PC-9 (cell line): ENCODE measurements at regions not wholly inside any gene's neighbourhood (a gene's known extent, or its start where the extent isn't known, plus 50 kb on each side); places are given as distances from the start of the nearest gene placed in this dataset.

Experiments used
- BruUV-seq: library from RNA; stranded (reverse); fragments of 400-500 nt; replicated peaks from 2 replicates; lab custom pipeline; 2021; lab: Mats Ljungman, UMichigan
- CTCF ChIA-PET: fragments of 300-600 bp; sonication (Branson Sonifier 250); formaldehyde crosslinking; loops from one replicate; lab custom pipeline; 2022; ENCODE audit warnings: antibody characterized with exemption; lab: Charles Lee
- POLR2A ChIA-PET: fragments of 300-600 bp; sonication (Branson Sonifier 250); formaldehyde crosslinking; loops from one replicate; lab custom pipeline; 2022; ENCODE audit warnings: antibody characterized with exemption; ENCODE audit not compliant: unreplicated experiment; lab: Charles Lee
- DNase-seq, 2 experiments: peaks; one replicate each; pipeline versions ENCODE4 v3.0.0 to v3.0.0-alpha.2; 2015 to 2022; ENCODE audit warnings: mixed read lengths in 1 of 2
- H2AFZ ChIP-seq: fragments of 200-600 bp; sonication (generic); 2 replicates; pipeline ENCODE4 v1.8.1; 2017; ENCODE audit warnings: antibody characterized with exemption
- H3F3A ChIP-seq: fragments of 200-600 bp; sonication (generic); 2 replicates; pipeline ENCODE4 v1.8.1; 2017; ENCODE audit warnings: antibody characterized with exemption, mild to moderate bottlenecking, low read depth; ENCODE audit not compliant: insufficient read depth
- H3K27ac ChIP-seq: fragments of 200-600 bp; sonication (generic); 2 replicates; pipeline ENCODE4 v1.6.1; 2016; ENCODE audit warnings: mixed run types
- H3K27me3 ChIP-seq: fragments of 200-600 bp; sonication (generic); 2 replicates; pipeline ENCODE4 v1.6.1; 2016; ENCODE audit warnings: low read depth, mixed run types; ENCODE audit not compliant: insufficient read depth
- H3K36me3 ChIP-seq: fragments of 200-600 bp; sonication (generic); 2 replicates; pipeline ENCODE4 v1.6.1; 2016; ENCODE audit warnings: low read depth, mixed run types
- H3K4me1 ChIP-seq: fragments of 200-600 bp; sonication (generic); replicated peaks from 2 replicates; pipeline ENCODE4 v1.6.1; 2016; ENCODE audit warnings: mixed run types; ENCODE audit not compliant: insufficient read depth
- H3K4me2 ChIP-seq: fragments of 200-600 bp; sonication (generic); 2 replicates; pipeline ENCODE4 v1.6.1; 2017; ENCODE audit warnings: mixed run types
- H3K4me3 ChIP-seq: fragments of 200-600 bp; sonication (generic); 2 replicates; pipeline ENCODE4 v1.6.1; 2016; ENCODE audit warnings: mixed run types
- H3K79me2 ChIP-seq: fragments of 200-600 bp; sonication (generic); 2 replicates; pipeline ENCODE4 v1.6.1; 2017; ENCODE audit warnings: low read depth, mixed run types
- H3K9me2 ChIP-seq: fragments of 200-600 bp; sonication (generic); 2 replicates; pipeline ENCODE4 v1.8.1; 2017; ENCODE audit warnings: mild to moderate bottlenecking; ENCODE audit not compliant: insufficient read depth
- H3K9me3 ChIP-seq: fragments of 200-600 bp; sonication (generic); 2 replicates; pipeline ENCODE4 v1.8.1; 2016; ENCODE audit warnings: low read depth; ENCODE audit not compliant: insufficient read depth
- H4K20me1 ChIP-seq: fragments of 200-600 bp; sonication (generic); 2 replicates; pipeline ENCODE4 v1.8.1; 2017; ENCODE audit not compliant: insufficient read depth
- EZH2 ChIP-seq: fragments of 200-600 bp; sonication (generic); IDR thresholded peaks from 2 replicates; pipeline ENCODE4 v1.8.0; 2017; ENCODE audit warnings: antibody characterized with exemption, low read depth
- intact Hi-C: fragments of 100-400 bp; cut with micrococcal nuclease; formaldehyde crosslinking; loops from one replicate; pipeline ENCODE4 v1.10.0; 2022; ENCODE audit not compliant: unreplicated experiment
- TF ChIP-seq, protein P1 (sequence below): fragments of 200-600 bp; sonication (generic); conservative IDR thresholded peaks from 2 replicates; pipeline ENCODE4 v1.6.1; 2017; ENCODE audit warnings: mixed run types, antibody characterized with exemption, mild to moderate bottlenecking, moderate library complexity

GRCh38 chr1:59025201-59025600 is 241.4 kb upstream of the JUN start:
- Histone ChIP-seq H3F3A (peaks cover 12% of the 10 kb centered on the region), H3K9me3 (no peaks in the 10 kb centered on the region), H3K27ac (no peak overlapping the region), H2AFZ (no peak overlapping the region), H3K4me2 (no peak overlapping the region), H4K20me1 (no peaks in the 10 kb centered on the region), H3K79me2 (no peaks in the 10 kb centered on the region), H3K4me3 (no peak overlapping the region), H3K27me3 (no peaks in the 10 kb centered on the region), H3K36me3 (no peaks in the 10 kb centered on the region), H3K4me1 (peaks cover 45% of the 10 kb centered on the region), H3K9me2 (no peaks in the 10 kb centered on the region)
- DNase-seq, result no peak
- BruUV-seq, result no TSS peak
- ChIA-PET POLR2A (no interaction called here), CTCF (no interaction called here)
- TF ChIP-seq, protein P1, sequence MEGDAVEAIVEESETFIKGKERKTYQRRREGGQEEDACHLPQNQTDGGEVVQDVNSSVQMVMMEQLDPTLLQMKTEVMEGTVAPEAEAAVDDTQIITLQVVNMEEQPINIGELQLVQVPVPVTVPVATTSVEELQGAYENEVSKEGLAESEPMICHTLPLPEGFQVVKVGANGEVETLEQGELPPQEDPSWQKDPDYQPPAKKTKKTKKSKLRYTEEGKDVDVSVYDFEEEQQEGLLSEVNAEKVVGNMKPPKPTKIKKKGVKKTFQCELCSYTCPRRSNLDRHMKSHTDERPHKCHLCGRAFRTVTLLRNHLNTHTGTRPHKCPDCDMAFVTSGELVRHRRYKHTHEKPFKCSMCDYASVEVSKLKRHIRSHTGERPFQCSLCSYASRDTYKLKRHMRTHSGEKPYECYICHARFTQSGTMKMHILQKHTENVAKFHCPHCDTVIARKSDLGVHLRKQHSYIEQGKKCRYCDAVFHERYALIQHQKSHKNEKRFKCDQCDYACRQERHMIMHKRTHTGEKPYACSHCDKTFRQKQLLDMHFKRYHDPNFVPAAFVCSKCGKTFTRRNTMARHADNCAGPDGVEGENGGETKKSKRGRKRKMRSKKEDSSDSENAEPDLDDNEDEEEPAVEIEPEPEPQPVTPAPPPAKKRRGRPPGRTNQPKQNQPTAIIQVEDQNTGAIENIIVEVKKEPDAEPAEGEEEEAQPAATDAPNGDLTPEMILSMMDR, result no peak
- TF ChIP-seq EZH2, result no peak
- intact Hi-C loops, result loop anchor here (5.0 to 10.0 kb wide), 3 partner anchors 120 to 272 kb away; partner anchors contain the start of gene FGGY

DNA sequence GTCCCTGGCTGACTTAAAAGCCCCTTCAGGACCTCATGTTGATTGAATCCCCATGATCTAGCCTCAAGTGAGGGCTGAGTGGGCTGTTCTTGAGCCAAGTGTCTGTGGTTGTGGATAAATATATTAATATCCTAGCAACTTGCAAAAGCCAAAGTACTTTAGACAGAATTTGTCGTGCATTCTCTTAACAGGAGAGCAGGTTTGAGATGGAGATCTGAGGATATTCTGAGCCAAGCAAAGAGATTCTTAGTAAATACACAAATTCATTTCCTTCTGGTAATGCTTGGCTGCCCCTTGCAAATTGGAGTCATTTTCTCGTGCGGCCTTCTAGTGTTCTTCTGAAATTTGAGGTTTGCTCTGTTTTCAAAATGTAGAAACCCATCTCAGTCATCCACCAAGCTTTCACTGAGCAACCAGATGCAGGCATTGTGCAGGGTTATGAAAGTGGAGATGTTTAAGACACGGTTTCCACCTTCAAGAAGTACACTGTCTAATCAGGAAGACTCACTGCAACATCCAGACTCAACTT is 242.1 kb upstream of the JUN start:
- Histone ChIP-seq H2AFZ (no peak overlapping the region), H3K79me2 (no peaks in the 10 kb centered on the region), H3K4me1 (peaks cover 46% of the 10 kb centered on the region), H3K9me3 (no peaks in the 10 kb centered on the region), H3K4me3 (no peak overlapping the region), H3K27ac (no peak overlapping the region), H3K36me3 (no peaks in the 10 kb centered on the region), H3K9me2 (no peaks in the 10 kb centered on the region), H3K4me2 (no peak overlapping the region), H4K20me1 (no peaks in the 10 kb centered on the region), H3K27me3 (no peaks in the 10 kb centered on the region), H3F3A (peaks cover 20% of the 10 kb centered on the region)
- BruUV-seq, result no TSS peak
- intact Hi-C loops, result loop anchor here (5.0 to 10.0 kb wide), 3 partner anchors 121 to 271 kb away; partner anchors contain the start of gene FGGY
- no peak for TF ChIP-seq EZH2
- TF ChIP-seq, protein P1, result no peak
- ChIA-PET POLR2A (no interaction called here), CTCF (no interaction called here)
- DNase-seq, result no peak

DNA sequence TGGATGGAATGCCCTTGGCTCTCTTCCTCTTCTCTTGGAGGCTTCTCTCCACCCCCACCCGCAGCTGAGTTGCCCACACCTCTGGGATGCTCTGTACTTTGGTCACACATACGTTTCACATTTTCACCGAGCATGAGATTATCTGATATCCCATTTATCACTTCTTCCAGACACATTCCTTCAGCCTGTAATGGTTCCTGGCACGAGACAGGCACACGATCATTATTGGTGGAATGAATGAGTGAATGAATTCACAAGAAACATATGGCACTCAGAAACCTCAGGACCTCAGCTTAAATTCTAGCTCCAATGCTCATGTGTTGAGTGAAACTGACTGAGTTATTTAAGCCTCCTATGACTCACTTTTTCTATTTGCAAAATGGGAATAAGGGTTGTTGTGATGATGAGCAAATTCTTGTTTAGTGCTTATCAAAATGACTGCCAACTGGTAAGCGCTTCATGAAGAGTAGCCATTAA is 242.7 kb upstream of the JUN start:
- DNase-seq, result no peak
- Histone ChIP-seq H3F3A (peaks cover 21% of the 10 kb centered on the region), H3K4me2 (no peak overlapping the region), H3K4me3 (no peak overlapping the region), H3K27ac (no peak overlapping the region), H3K9me3 (no peaks in the 10 kb centered on the region), H3K9me2 (no peaks in the 10 kb centered on the region), H3K4me1 (peaks cover 50% of the 10 kb centered on the region), H2AFZ (no peak overlapping the region), H3K79me2 (no peaks in the 10 kb centered on the region), H4K20me1 (no peaks in the 10 kb centered on the region), H3K36me3 (no peaks in the 10 kb centered on the region), H3K27me3 (no peaks in the 10 kb centered on the region)
- POLR2A ChIA-PET, result no interaction called here
- CTCF ChIA-PET, result no interaction called here
- BruUV-seq, result no TSS peak
- intact Hi-C loops, result loop anchor here (5.0 to 10.0 kb wide), 3 partner anchors 122 to 271 kb away; partner anchors contain the start of gene FGGY
- TF ChIP-seq, protein P1, result no peak
- no peak for TF ChIP-seq EZH2
